ENCODE measurements at regions not wholly inside any gene's neighbourhood (a gene's known extent, or its start where the extent isn't known, plus 50 kb on each side); places are given as distances from the start of the nearest gene placed in this dataset.
"Not testable (repeated sequence)": the region's sequence is repeated elsewhere in the genome, so short reads cannot be mapped to it uniquely, and the experiment has no call there.

DNA sequence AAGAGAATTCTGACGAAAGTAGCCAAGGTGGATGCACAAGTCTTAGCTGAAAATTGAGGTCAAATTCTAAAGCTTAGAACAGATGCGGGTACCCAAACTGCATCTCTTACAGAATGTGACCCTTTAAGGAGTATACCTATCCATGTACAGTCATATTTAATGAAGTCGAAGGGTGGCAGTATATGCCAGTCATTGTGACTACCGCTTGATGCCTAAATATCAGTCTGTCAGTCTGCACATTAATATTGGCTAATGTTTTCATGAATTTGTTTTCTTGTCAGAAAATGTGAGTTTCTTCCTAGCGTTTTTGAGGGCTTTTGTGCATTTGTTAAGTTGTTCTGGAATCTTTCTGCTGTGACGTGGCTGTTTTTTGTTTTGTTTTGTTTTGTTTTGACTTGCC is 264.5 kb upstream of the ELAVL2 start:
- no peak overlapping the region for H3K4me3 Mint-ChIP-seq
- no peak for ATAC-seq
- no peaks in the 10 kb centered on the region for H3K27me3 Mint-ChIP-seq
- peaks cover 20% of the 10 kb centered on the region for H3K9me3 Mint-ChIP-seq
- no peak for TF ChIP-seq CTCF (IDR thresholded peaks at IDR 0.05)
- no peaks in the 10 kb centered on the region for H3K4me1 Mint-ChIP-seq (ENCODE audit: low read depth)
- H3K27ac Mint-ChIP-seq: no peak overlapping the region
- no peaks in the 10 kb centered on the region for H3K36me3 Mint-ChIP-seq (ENCODE audit: low read depth)
- ChIA-PET POLR2A (no interaction called here), CTCF (no interaction called here)
- no peak for DNase-seq
- intact Hi-C loops (cut with micrococcal nuclease): loop anchor here (10.0 kb wide), 1 partner anchor 754 kb away; no protein-coding TSS in a partner anchor

DNA sequence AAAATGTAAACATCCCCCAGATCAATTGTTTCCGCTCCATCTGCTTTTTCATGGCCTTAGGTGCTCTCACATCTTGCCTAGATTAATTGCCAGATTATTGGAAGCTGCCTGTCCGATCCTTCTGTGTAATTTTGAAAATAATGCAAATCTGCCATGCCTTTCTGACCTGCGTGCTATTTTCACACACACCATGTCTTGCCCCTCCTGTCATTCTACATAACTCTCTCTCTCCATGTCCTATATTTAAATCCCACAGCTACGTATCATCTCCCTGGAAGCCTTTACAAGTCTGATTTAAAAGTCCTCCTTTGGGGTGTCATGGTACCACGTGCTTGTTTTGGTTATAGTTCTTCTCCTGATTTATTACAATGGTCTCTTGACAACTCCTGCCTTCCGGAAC is 247.6 kb upstream of the ELAVL2 start:
- Mint-ChIP-seq H3K27ac (no peak overlapping the region), H3K27me3 (no peaks in the 10 kb centered on the region), H3K4me1 (ENCODE audit: low read depth) (no peaks in the 10 kb centered on the region), H3K36me3 (ENCODE audit: low read depth) (no peaks in the 10 kb centered on the region), H3K4me3 (no peak overlapping the region), H3K9me3 (peaks cover 12% of the 10 kb centered on the region)
- TF ChIP-seq CTCF (IDR thresholded peaks at IDR 0.05): no peak
- no peak for ATAC-seq
- DNase-seq: no peak
- intact Hi-C loops (cut with micrococcal nuclease): no loop called here
- ChIA-PET POLR2A (no interaction called here), CTCF (no interaction called here)

GRCh38 chr9:24073007-24073592 is 247.1 kb upstream of the ELAVL2 start:
- POLR2A ChIA-PET: no interaction called here
- no peaks in the 10 kb centered on the region for H3K27me3 Mint-ChIP-seq
- no peaks in the 10 kb centered on the region for H3K4me1 Mint-ChIP-seq (ENCODE audit: low read depth)
- intact Hi-C loops (cut with micrococcal nuclease): no loop called here
- H3K4me3 Mint-ChIP-seq: no peak overlapping the region
- no peak for DNase-seq
- ATAC-seq: no peak
- no peak for TF ChIP-seq CTCF (IDR thresholded peaks at IDR 0.05)
- H3K36me3 Mint-ChIP-seq (ENCODE audit: low read depth): no peaks in the 10 kb centered on the region
- no peak overlapping the region for H3K27ac Mint-ChIP-seq
- H3K9me3 Mint-ChIP-seq: peaks cover 12% of the 10 kb centered on the region
- CTCF ChIA-PET: no interaction called here

GRCh38 chr9:24071716-24072115 is 245.7 kb upstream of the ELAVL2 start:
- no peak for ATAC-seq
- Mint-ChIP-seq H3K36me3 (ENCODE audit: low read depth) (no peaks in the 10 kb centered on the region), H3K4me3 (no peak overlapping the region), H3K9me3 (peaks cover 14% of the 10 kb centered on the region), H3K4me1 (ENCODE audit: low read depth) (no peaks in the 10 kb centered on the region), H3K27ac (no peak overlapping the region), H3K27me3 (no peaks in the 10 kb centered on the region)
- no peak for DNase-seq
- no peak for TF ChIP-seq CTCF (IDR thresholded peaks at IDR 0.05)
- ChIA-PET POLR2A (no interaction called here), CTCF (no interaction called here)
- intact Hi-C loops (cut with micrococcal nuclease): no loop called here

DNA sequence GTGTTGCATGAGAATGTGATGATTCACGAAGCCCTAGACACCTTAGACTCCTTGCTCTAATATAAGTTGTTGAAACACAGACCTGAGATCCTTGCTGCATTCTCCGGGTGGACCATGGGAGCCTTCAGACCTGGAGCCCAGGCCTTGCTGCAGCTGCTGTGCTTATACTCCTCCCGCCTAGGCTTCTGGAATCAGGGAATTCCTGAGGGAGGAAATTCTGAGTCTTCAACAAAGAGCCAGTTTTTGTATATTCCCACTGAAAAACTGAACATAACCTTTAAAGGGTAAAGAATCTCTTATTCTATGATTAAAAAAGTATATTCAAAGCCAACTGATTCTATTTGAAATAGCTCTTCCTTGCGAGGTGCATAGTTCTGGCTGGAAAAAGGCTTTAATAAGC is 245.1 kb upstream of the ELAVL2 start:
- TF ChIP-seq CTCF (IDR thresholded peaks at IDR 0.05): no peak
- Mint-ChIP-seq H3K27me3 (no peaks in the 10 kb centered on the region), H3K36me3 (ENCODE audit: low read depth) (no peaks in the 10 kb centered on the region), H3K4me1 (ENCODE audit: low read depth) (no peaks in the 10 kb centered on the region), H3K27ac (no peak overlapping the region), H3K4me3 (no peak overlapping the region), H3K9me3 (peaks cover 12% of the 10 kb centered on the region)
- no peak for DNase-seq
- ChIA-PET POLR2A (no interaction called here), CTCF (no interaction called here)
- intact Hi-C loops (cut with micrococcal nuclease): no loop called here
- ATAC-seq: no peak

- DNase-seq; H3K27ac Mint-ChIP-seq; H3K4me1 Mint-ChIP-seq (ENCODE audit: low read depth); H3K4me3 Mint-ChIP-seq; ATAC-seq; POLR2A ChIA-PET; H3K27me3 Mint-ChIP-seq; intact Hi-C loops (cut with micrococcal nuclease); H3K9me3 Mint-ChIP-seq; CTCF ChIA-PET; H3K36me3 Mint-ChIP-seq (ENCODE audit: low read depth): not testable (repeated sequence)
Observed at GRCh38 chr9:24067107-24067506, 241.1 kb upstream of the ELAVL2 start.
